Left lung (tissue), 4 donors: ENCODE measurements at regions not wholly inside any gene's neighbourhood (a gene's known extent, or its start where the extent isn't known, plus 50 kb on each side); places are given as distances from the start of the nearest gene placed in this dataset.

Source experiments
- ATAC-seq: fragments of 200-7000 bp; cut with Tn5 transposase; one replicate; pipeline ENCODE4 v1.9.1; 2020; ENCODE audit warnings: moderate library complexity
- DNase-seq, 4 donors: peaks; one replicate each; pipeline ENCODE4 v3.0.0-alpha.2; 2013 to 2020
- H3K27ac ChIP-seq, 2 donors: fragments of 200-600 bp; sonication (generic) in 1 of 2; one replicate each; pipeline versions ENCODE4 v1.5.0 to v1.8.0; 2020 to 2021
- H3K27me3 ChIP-seq, 2 donors: fragments of 200-600 bp; sonication (generic) in 1 of 2; one replicate each; pipeline versions ENCODE4 v1.5.0 to v1.8.0; 2020 to 2021
- H3K36me3 ChIP-seq, 2 donors: fragments of 200-600 bp; sonication (generic) in 1 of 2; one replicate each; pipeline versions ENCODE4 v1.5.0 to v1.8.0; 2020 to 2021
- H3K4me1 ChIP-seq, 2 donors: fragments of 200-600 bp; one replicate each; pipeline ENCODE4 v1.8.0; 2021
- H3K4me3 ChIP-seq, 2 donors: fragments of 200-600 bp; sonication (generic) in 1 of 2; one replicate each; pipeline versions ENCODE4 v1.5.0 to v1.8.0; 2020 to 2021; ENCODE audit warnings: mild to moderate bottlenecking in 1 of 2
- H3K9me3 ChIP-seq, 2 donors: fragments of 200-600 bp; sonication (generic) in 1 of 2; one replicate each; pipeline versions ENCODE4 v1.5.0 to v1.8.0; 2020 to 2021
- intact Hi-C, 2 donors: fragments of 100-400 bp; cut with DNase I; formaldehyde crosslinking; loops; one replicate each; pipeline versions ENCODE4 v1.11.2 to v1.14.2; 2022
- TF ChIP-seq, protein P1 (sequence below), 2 donors: fragments of 200-600 bp; sonication (generic) in 1 of 2; IDR thresholded peaks; one replicate each; pipeline versions ENCODE4 v1.5.0 to v1.8.0; 2021; ENCODE audit warnings: antibody characterized with exemption in 2 of 2
- donor health status: DM: no; HTN: yes; CAD: no.
- donor health status: DM: no; HTN: no; CAD: no.

- TF ChIP-seq, protein P1, sequence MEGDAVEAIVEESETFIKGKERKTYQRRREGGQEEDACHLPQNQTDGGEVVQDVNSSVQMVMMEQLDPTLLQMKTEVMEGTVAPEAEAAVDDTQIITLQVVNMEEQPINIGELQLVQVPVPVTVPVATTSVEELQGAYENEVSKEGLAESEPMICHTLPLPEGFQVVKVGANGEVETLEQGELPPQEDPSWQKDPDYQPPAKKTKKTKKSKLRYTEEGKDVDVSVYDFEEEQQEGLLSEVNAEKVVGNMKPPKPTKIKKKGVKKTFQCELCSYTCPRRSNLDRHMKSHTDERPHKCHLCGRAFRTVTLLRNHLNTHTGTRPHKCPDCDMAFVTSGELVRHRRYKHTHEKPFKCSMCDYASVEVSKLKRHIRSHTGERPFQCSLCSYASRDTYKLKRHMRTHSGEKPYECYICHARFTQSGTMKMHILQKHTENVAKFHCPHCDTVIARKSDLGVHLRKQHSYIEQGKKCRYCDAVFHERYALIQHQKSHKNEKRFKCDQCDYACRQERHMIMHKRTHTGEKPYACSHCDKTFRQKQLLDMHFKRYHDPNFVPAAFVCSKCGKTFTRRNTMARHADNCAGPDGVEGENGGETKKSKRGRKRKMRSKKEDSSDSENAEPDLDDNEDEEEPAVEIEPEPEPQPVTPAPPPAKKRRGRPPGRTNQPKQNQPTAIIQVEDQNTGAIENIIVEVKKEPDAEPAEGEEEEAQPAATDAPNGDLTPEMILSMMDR (IDR thresholded peaks at IDR 0.05) = no peak
- Histone ChIP-seq H3K27ac (no peak overlapping the region), H3K4me3 (no peak overlapping the region), H3K36me3 (no peaks in the 10 kb centered on the region), H3K9me3 (no peaks in the 10 kb centered on the region), H3K4me1 (no peaks in the 10 kb centered on the region), H3K27me3 (no peaks in the 10 kb centered on the region)
- ATAC-seq (no peak), DNase-seq (no peak)
- intact Hi-C loops = no loop called here
These were observed 233.5 kb upstream of the PROK2 start for GRCh38 chr3:72018343-72018984.

DNA sequence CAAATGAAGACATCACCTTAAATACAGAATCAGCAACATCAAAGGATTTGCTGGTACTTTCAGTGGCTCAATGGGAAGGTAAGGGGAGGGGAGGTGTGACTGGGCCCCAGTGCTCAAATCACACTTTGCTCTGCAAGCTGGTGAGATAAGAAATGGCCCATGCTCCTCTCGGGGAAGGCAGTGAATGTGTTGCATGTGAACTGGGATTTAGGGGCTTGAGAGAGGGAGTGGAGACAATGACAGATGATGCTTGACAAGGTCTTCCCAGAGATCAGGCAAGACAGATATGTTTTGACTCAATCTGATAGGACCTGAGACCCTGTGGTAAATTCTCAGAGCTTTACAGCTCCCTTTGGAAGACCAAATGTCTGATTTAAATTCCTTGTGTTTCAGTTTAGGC lies 233.0 kb upstream of the PROK2 start:
- ATAC-seq (no peak), DNase-seq (no peak)
- H3K4me1 ChIP-seq = no peaks in the 10 kb centered on the region
- no peaks in the 10 kb centered on the region for H3K36me3 ChIP-seq
- intact Hi-C loops = no loop called here
- no peak overlapping the region for H3K4me3 ChIP-seq
- TF ChIP-seq, protein P1 (IDR thresholded peaks at IDR 0.05) = no peak
- H3K9me3 ChIP-seq = no peaks in the 10 kb centered on the region
- no peak overlapping the region for H3K27ac ChIP-seq
- H3K27me3 ChIP-seq = no peaks in the 10 kb centered on the region

DNA sequence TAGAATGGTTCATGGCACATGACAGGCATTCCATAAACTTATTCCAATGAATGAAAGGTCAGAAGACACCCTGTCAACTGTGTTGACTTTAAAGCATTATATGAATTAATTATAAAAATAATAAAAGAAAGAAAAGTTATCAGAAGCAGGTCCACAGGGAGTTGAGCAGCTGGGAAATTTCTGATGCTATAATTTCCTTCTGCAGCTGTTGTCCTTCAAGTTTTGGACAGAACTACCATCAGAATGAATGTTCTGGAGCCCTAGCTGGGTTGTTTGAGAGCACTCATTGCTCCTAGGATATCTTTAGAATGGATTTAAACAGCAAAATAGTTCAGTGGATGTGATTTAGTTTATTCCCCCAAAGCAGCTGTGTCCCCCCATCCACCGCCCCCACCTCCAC lies 232.4 kb upstream of the PROK2 start:
- ATAC-seq = no peak
- H3K4me1 ChIP-seq = no peaks in the 10 kb centered on the region
- peak in 1 of 4 donors; percentile 10 for DNase-seq
- H3K27me3 ChIP-seq = no peaks in the 10 kb centered on the region
- TF ChIP-seq, protein P1 (IDR thresholded peaks at IDR 0.05) = no peak
- no peaks in the 10 kb centered on the region for H3K36me3 ChIP-seq
- H3K9me3 ChIP-seq = no peaks in the 10 kb centered on the region
- no peak overlapping the region for H3K4me3 ChIP-seq
- intact Hi-C loops = no loop called here
- no peak overlapping the region for H3K27ac ChIP-seq

GRCh38 chr3:72015463-72015862 lies 230.5 kb upstream of the PROK2 start:
- TF ChIP-seq, protein P1 (IDR thresholded peaks at IDR 0.05) = no peak
- Histone ChIP-seq H3K4me1 (peaks cover 0 to 3% of the 10 kb centered on the region in 2 donors), H3K4me3 (no peak overlapping the region), H3K9me3 (no peaks in the 10 kb centered on the region), H3K27me3 (no peaks in the 10 kb centered on the region), H3K36me3 (no peaks in the 10 kb centered on the region), H3K27ac (no peak overlapping the region)
- DNase-seq (no peak), ATAC-seq (no peak)
- intact Hi-C loops = no loop called here

DNA sequence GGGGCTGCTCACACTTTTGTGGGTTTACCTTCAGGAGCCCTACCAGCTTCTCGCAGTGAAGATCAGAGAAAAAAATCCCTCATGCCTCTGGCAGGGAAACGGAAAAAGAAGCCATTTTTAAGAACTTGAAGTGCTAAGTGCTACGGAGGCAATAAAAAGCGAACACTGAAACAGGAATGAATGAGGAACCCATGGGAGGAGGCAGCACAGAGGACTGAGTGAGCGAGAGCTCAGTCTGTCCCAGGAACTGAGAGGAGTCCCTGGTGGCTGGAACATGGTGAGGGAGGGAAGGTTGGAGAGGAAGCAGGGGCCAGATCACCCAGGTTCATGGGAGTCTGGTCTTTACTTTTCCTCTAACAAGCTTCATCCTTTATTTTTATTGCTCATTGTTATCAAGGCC lies 228.1 kb upstream of the PROK2 start:
- Histone ChIP-seq H3K4me1 (peaks cover 0 to 20% of the 10 kb centered on the region in 2 donors), H3K36me3 (no peaks in the 10 kb centered on the region), H3K4me3 (no peak overlapping the region), H3K27ac (no peak overlapping the region), H3K27me3 (no peaks in the 10 kb centered on the region), H3K9me3 (no peaks in the 10 kb centered on the region)
- DNase-seq (no peak), ATAC-seq (no peak)
- intact Hi-C loops = no loop called here
- TF ChIP-seq, protein P1 (IDR thresholded peaks at IDR 0.05) = no peak
